HG03196 (cell line): ENCODE measurements at regions not wholly inside any gene's neighbourhood (a gene's known extent, or its start where the extent isn't known, plus 50 kb on each side); places are given as distances from the start of the nearest gene placed in this dataset.

Experiments
- ATAC-seq: cut with Tn5 transposase; IDR thresholded peaks from one replicate; pipeline ENCODE4 v1.9.1; 2021; ENCODE audit not compliant: unreplicated experiment

DNA sequence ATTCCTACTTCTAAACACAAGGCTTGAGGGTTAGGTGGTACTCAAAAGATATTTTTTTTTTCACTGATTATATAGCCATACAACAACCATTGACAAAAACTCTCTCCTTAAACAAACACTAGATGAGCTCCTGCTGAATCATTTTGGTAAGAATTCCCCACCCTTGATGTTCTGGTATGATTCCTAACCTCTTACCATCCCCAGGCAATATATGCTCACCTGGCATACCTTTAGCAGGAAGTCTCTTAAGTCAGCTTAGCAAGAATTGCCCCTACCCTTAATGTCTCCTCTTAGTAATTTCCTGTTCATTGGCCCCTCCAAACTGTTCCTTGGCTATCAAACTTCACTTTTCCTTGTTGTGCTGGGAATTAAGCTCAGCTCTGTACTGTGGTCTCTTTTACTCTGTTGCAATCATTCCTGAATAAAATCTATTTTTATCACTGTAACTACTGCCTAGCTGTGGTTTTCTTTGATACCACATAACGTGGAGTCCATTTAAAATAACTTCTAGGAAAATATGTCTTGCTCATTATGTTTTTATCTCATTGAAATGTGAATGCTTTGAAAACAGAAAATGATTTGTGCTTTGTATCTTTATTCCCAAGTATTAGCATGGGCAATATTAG, 712.6 kb downstream of the SLC16A7 start:
- ATAC-seq, result no peak

DNA sequence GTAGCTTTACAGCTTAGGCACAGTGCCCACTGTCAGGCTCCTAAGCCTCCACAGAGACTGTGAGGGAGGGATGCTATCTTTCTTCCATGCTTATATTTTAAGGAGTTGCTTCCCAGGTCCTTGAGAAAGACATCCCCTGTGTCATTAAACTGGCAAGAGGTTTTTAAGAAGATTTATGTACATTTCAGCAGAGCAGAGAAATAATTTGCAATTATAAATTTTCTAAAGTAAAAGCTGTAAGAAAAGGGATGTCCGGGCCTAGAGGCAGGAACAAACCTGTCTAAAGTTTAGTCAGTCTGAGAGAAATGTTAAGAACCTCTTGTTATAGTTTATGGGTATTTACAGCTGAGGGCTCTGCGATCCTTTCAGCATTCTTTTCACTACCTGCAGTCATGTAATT, 716.1 kb downstream of the SLC16A7 start:
- ATAC-seq, result no peak

DNA sequence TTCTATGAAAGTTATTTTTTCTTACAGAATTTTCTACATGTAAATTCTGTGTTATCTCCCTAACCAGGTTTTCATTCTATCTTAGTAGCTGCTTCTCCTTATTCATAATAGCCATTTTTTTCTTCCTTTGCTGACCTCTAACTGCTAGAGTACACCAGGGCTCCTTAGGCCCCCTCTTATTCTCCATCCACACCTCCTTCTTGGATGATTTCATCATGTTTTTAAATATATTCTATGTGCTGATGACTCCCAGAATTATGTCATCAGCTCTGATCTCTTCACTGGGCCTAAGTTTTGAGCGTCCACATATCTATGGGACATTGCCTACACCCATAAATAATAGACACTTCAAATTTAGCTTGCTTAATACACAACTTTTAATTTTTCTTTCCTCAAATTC, 721.5 kb downstream of the SLC16A7 start:
- no peak for ATAC-seq

- no peak for ATAC-seq
These were observed 728.9 kb downstream of the SLC16A7 start for GRCh38 chr12:60324746-60325145.

DNA sequence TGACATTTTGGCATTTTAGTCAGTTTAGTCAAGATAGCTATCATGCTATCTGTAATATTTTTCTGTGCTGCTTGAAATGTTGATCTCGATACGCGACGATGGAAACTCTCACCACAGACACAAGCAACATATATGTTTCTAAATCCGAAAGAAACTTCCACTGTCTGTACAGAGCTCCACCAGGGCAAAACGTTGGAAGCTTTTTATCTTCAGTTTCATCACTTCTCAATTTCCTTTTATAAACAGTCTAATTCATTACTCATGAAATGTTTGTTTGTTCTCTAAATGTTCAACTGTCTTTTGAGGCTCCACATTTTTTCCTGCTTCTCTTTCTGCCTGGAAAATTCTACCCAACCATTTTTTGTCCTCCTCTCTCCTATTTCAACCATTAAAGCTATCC, 737.6 kb downstream of the SLC16A7 start:
- ATAC-seq, result no peak

- no peak for ATAC-seq
These were observed 739.9 kb downstream of the SLC16A7 start for GRCh38 chr12:60335745-60336144.

- ATAC-seq, result no peak
These were observed 742.2 kb downstream of the SLC16A7 start for GRCh38 chr12:60337839-60338549.

DNA sequence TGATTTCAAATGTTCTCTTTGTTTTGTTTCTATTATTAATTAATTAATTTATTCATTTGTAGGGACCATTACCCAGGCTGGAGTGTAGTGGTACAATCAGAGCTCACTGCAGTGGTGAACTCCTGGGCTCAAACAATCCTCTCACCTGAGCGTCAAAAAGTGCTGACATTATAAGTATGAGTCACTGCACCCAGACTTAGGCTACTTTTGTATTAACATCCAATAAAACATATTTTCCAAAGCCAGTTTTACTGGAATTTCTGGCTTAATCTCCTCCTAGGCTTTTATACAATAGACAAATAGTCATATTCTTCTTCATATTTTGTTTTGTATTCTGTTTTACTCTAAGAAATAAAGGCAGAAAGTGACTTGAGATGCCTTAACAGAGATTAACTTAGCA, 749.6 kb downstream of the SLC16A7 start:
- ATAC-seq, result no peak

DNA sequence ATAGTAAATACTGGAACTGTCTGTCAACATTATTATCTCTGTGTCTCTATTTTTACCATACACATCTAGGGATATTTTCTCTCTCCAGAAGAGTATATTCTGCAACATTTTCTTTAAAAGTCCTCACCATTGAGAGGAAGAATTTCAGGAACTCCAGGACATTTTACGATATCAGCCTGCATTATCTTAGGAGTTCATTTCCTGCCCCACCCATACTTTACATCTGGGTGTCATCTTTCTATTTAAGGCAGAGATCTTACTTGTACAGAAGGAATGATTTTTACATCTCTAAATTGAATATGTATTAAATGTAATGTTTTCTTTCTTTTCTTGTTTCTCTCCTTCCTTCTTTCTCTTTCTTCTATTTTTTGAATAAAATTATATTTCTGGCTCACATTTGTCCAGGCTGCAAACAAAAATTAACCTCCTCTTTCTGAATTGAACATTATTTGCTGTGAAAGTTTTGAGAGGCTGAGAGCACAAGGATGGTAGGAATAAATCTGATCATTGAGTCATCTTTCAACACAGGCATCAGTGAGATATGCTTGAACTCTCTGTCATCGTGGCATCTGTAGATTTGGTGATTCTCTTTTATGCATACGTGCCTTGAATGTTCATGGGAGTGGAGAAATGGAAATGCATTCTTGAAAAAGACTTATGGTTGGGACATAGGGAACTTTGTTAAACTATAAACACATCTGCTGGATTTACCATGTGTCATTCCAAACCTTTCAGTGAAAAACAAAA, 753.6 kb downstream of the SLC16A7 start:
- no peak for ATAC-seq

DNA sequence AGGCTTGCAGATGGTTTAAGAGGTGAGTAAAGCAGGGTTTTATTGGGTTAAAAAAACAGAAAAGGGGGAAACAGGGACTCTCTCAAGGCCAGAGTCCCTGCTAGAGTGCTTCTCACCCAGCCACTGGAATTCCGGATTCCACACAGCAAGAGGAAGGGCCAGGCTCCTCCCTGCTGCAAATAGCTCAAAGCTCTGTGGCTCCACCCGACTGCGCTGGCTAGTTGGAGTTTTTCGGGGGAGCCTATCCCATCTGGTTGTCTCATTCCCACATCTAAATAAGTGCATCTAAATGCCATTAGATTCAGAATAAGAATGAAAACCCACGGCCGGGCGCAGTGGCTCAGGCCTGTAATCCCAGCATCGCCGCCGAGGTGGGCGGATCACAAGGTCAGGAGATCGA, 791.5 kb downstream of the SLC16A7 start:
- no peak for ATAC-seq

DNA sequence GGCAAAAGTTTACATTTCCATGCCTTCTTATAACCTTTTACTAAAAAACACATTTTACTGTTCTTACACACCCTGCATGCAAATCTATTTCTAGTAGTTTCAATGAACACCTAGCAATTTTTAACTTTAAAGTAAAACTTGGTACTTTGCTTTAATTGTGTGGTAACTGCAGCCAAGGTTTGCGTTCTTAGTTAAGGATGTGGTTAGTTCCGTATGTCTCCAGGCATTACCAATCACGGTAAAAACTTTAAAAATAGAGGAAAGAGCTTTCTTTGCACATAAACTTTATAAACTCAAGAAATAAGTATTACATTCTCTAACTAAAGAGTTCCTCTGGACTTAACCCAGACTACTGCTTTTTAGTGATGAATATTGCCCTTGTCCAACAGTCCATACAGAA, 795.2 kb downstream of the SLC16A7 start:
- no peak for ATAC-seq

DNA sequence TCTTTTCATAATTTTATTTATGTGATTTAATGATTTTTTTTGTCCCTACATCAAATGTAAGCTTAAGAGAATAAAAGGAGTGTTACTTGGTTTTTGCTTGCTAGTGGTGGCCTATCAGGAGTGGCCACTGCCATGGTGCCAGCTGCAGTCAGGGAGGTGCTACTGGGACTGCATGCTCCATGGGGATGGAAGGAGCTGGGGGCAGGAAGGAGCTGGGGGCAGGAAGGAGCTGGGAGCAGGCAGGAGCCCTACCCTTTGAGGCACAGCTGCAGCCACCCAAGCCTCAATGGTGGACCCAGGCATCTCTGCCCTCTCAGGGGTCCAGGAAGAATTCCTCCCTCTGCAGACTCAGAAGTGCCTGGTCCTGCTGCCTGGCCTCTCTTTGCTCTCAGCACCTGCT, 796.0 kb downstream of the SLC16A7 start:
- no peak for ATAC-seq

DNA sequence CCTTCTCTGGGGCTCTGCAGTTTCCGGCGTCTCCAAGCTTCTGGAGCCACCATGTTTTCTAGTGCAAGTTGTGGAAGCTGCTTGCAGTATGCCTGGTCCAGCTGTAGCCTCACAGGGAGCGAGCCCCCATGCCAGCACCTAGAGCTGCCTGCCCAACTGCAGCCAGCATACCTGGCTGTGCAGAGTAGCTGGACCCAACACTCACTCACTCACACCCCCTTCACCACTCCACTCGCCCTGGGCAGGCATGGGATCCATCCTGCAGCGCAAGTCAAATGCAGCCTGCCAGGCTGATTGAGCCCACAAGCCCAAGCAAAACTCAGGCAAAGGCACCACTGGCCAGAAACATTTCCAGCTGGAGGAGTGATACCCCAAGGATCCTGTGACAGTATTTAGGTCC, 797.3 kb downstream of the SLC16A7 start:
- no peak for ATAC-seq

DNA sequence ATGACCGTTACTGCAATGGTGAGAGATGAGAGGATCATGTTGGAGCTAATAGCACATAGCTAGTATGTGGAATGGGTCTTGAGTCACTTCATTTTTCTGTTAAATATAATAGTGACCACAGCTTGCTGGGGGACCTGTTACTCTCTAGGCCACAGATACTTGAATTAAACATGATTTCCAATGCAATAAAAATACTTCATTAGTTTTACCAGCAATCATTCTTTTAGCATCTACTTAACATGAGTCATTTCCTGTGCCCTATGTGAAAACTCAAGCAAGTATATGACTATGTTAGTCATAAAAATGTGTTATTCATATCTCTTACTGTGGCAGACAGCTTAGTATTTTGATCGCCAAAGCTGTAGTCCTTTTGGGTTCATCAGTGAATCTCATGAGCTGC, 798.8 kb downstream of the SLC16A7 start:
- no peak for ATAC-seq

GRCh38 chr12:60398547-60398946, 802.7 kb downstream of the SLC16A7 start:
- no peak for ATAC-seq

DNA sequence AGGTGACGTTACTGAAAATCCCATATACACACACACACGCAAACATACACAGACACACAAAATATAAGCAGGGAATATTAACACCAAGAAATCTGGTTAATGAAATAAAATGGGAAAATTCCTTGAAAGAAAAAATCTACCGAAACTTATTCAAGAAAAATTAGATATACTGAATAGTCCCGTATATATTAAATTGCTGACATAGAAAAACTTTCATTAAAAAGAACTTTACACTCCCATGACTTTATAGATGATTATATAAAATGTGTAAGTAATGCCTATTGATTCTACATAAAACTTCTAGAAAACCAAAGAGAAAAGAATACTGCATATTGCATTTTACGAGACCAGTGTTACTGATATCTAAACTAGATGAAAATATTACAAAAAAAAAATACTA, 803.2 kb downstream of the SLC16A7 start:
- no peak for ATAC-seq

DNA sequence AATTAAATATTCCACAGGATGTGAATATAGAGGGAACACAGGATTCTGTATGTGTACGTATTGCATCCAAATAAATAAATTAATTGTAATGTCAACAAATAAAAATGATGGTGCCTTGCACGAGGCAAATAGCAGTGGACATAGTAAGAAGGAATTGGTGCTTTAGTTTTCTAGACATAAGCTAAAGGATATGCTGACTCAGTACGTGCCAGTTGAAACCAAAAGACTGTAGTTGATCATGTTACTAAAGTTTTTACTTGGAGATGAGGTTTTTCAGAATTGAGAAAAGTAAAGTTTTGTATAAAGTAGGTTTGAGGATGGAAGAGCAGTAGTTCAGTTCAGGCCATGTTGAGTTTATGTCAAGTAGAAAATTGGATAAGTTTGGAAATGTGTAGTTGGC, 807.2 kb downstream of the SLC16A7 start:
- no peak for ATAC-seq

DNA sequence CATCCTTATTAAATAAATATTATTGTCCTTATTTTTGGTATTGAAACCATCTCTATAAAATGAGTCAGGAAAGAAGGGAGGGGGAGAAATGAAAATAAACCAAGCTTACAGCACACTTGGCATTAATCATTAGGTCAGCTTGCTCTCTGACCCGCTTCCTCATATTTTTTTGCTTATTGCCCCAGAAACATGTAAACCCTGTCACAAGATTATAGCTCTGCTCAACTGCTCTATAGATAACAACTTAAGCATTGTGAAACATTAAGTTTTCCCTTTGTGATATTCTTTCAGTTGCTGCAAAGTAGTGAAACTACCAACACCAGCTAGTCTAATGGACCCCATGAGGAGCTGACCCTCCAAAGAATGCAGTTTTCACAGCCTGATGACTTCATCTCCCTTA, 819.5 kb downstream of the SLC16A7 start:
- no peak for ATAC-seq

DNA sequence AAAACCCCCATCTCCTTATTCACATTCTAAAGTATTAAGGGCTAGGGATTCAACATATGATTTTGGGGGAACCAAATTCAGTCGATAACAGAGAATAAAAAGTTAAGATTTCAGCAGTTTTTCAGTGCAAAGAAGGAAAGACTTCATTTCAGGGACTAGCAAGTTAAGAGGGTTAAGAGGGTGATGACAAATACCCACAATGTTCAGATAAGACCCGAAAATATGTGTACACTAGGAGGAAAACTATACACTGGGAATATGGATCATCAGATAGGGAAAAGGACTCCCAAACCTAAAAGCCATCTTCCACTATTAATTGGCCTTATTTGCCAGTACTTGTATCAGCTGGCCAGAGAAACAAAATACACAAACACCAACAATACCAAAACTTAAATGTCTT, 824.2 kb downstream of the SLC16A7 start:
- ATAC-seq, result no peak

- ATAC-seq, result no peak
These were observed 825.9 kb downstream of the SLC16A7 start for GRCh38 chr12:60421741-60422140.

- no peak for ATAC-seq
These were observed 841.5 kb downstream of the SLC16A7 start for GRCh38 chr12:60437297-60437696.

GRCh38 chr12:60441577-60441976, 845.7 kb downstream of the SLC16A7 start:
- no peak for ATAC-seq
